ENCODE measurements at regions not wholly inside any gene's neighbourhood (a gene's known extent, or its start where the extent isn't known, plus 50 kb on each side); places are given as distances from the start of the nearest gene placed in this dataset.

GRCh38 chr18:38982072-38982471 is 1416.5 kb upstream of the CELF4 start:
- TF ChIP-seq EZH2 (IDR thresholded peaks at IDR 0.05; ENCODE audit: borderline replicate concordance, low read depth, low read length, severe bottlenecking): no peak
- no peak for TF ChIP-seq MYC (IDR thresholded peaks at IDR 0.05; ENCODE audit: low read depth, low read length)
- TF ChIP-seq CTCF (IDR thresholded peaks at IDR 0.05; ENCODE audit: extremely low read depth in 1 of 2, insufficient read depth in 1 of 2, low read depth in 1 of 2, low read length in 2 of 2): no peak
- TF ChIP-seq POLR2AphosphoS5 (IDR thresholded peaks at IDR 0.05; ENCODE audit: insufficient read depth, low read depth, low read length): no peak
- TF ChIP-seq POLR2A (IDR thresholded peaks at IDR 0.05; ENCODE audit: low read depth, low read length): no peak

Measured in endothelial cell of umbilical vein (primary cell).